Tibial nerve (tissue), 4 donors: ENCODE measurements at regions not wholly inside any gene's neighbourhood (a gene's known extent, or its start where the extent isn't known, plus 50 kb on each side); places are given as distances from the start of the nearest gene placed in this dataset.

ENCODE experiments used
- CTCF ChIP-seq, 5 experiments: fragments of 200-600 bp in 3 of 5; fragments of 450-650 bp in 2 of 5; sonication (generic) in 3 of 5; IDR thresholded peaks; one replicate each; pipeline ENCODE4 v1.5.1; 2016 to 2019; ENCODE audit warnings: antibody characterized with exemption in 5 of 5, mild to moderate bottlenecking in 3 of 5, moderate library complexity in 2 of 5
- EP300 ChIP-seq, 2 donors: sonication (generic); formaldehyde crosslinking; IDR thresholded peaks; one replicate each; pipeline ENCODE4 v1.6.1; 2017; ENCODE audit warnings: antibody characterized with exemption in 2 of 2, mild to moderate bottlenecking in 1 of 2
- POLR2A ChIP-seq, 2 donors: fragments of 450-650 bp; IDR thresholded peaks; one replicate each; pipeline ENCODE4 v1.6.1; 2017; ENCODE audit warnings: antibody characterized with exemption in 2 of 2, mild to moderate bottlenecking in 2 of 2, moderate library complexity in 2 of 2

- TF ChIP-seq POLR2A (IDR thresholded peaks at IDR 0.05): no peak
- TF ChIP-seq CTCF (IDR thresholded peaks at IDR 0.05): no peak
- TF ChIP-seq EP300 (IDR thresholded peaks at IDR 0.05): no peak
Measured at GRCh38 chr2:155583674-155584195, 748.8 kb downstream of the NR4A2 start.
